MV-4-11 (cell line): ENCODE measurements at regions not wholly inside any gene's neighbourhood (a gene's known extent, or its start where the extent isn't known, plus 50 kb on each side); places are given as distances from the start of the nearest gene placed in this dataset.

ENCODE experiments used
- DNase-seq: peaks from one replicate; lab custom pipeline; 2025; lab: John Stamatoyannopoulos, UW

GRCh38 chr16:79298894-79299799 lies 301.4 kb downstream of the MAF start:
- DNase-seq: no peak

- DNase-seq: no peak
Observed at GRCh38 chr16:79298476-79298875, 302.1 kb downstream of the MAF start.

GRCh38 chr16:79297805-79298204 lies 302.7 kb downstream of the MAF start:
- no peak for DNase-seq

- peak; percentile 16 for DNase-seq
Observed at GRCh38 chr16:79297296-79297695, 303.2 kb downstream of the MAF start.

- no peak for DNase-seq
Observed at GRCh38 chr16:79296491-79296890, 304.0 kb downstream of the MAF start.

GRCh38 chr16:79295746-79296145 lies 304.8 kb downstream of the MAF start:
- no peak for DNase-seq

GRCh38 chr16:79295162-79295561 lies 305.4 kb downstream of the MAF start:
- no peak for DNase-seq

- peak; percentile 32 for DNase-seq
Observed at GRCh38 chr16:79294568-79294967, 306.0 kb downstream of the MAF start.

- no peak for DNase-seq
Observed at GRCh38 chr16:79293836-79294460, 306.6 kb downstream of the MAF start.

GRCh38 chr16:79288066-79288465 lies 312.5 kb downstream of the MAF start:
- peak; percentile 46 for DNase-seq

GRCh38 chr16:79287424-79287917 lies 313.1 kb downstream of the MAF start:
- no peak for DNase-seq

- peak; percentile 93 for DNase-seq
Observed at GRCh38 chr16:79286646-79287423, 313.7 kb downstream of the MAF start.

- DNase-seq: no peak
Observed at GRCh38 chr16:79284766-79285165, 315.8 kb downstream of the MAF start.

GRCh38 chr16:79283578-79283977 lies 317.0 kb downstream of the MAF start:
- no peak for DNase-seq

- DNase-seq: no peak
Observed at GRCh38 chr16:79282806-79283205, 317.7 kb downstream of the MAF start.

GRCh38 chr16:79278506-79278905 lies 322.0 kb downstream of the MAF start:
- no peak for DNase-seq

GRCh38 chr16:79276501-79276900 lies 324.0 kb downstream of the MAF start:
- DNase-seq: no peak

- DNase-seq: no peak
Observed at GRCh38 chr16:79274264-79274663, 326.3 kb downstream of the MAF start.

GRCh38 chr16:79272141-79272577 lies 328.4 kb downstream of the MAF start:
- DNase-seq: no peak

- DNase-seq: no peak
Observed at GRCh38 chr16:79271583-79271982, 329.0 kb downstream of the MAF start.

GRCh38 chr16:79270011-79270410 lies 330.5 kb downstream of the MAF start:
- DNase-seq: no peak

- no peak for DNase-seq
Observed at GRCh38 chr16:79269211-79269863, 331.2 kb downstream of the MAF start.
